ENCODE measurements at regions not wholly inside any gene's neighbourhood (a gene's known extent, or its start where the extent isn't known, plus 50 kb on each side); places are given as distances from the start of the nearest gene placed in this dataset.
"Not testable (repeated sequence)": the region's sequence is repeated elsewhere in the genome, so short reads cannot be mapped to it uniquely, and the experiment has no call there.

- no peak for DNase-seq (ENCODE audit: low spot score)
These were observed 90.7 kb downstream of the GPR88 start for GRCh38 chr1:100628631-100629081.

GRCh38 chr1:100629391-100629790 lies 90.2 kb upstream of the VCAM1 start:
- no peak for DNase-seq (ENCODE audit: low spot score)

GRCh38 chr1:100631015-100631551 lies 88.5 kb upstream of the VCAM1 start:
- no peak for DNase-seq (ENCODE audit: low spot score)

- no peak for DNase-seq (ENCODE audit: low spot score)
These were observed 76.7 kb upstream of the VCAM1 start for GRCh38 chr1:100642826-100643225.

DNA sequence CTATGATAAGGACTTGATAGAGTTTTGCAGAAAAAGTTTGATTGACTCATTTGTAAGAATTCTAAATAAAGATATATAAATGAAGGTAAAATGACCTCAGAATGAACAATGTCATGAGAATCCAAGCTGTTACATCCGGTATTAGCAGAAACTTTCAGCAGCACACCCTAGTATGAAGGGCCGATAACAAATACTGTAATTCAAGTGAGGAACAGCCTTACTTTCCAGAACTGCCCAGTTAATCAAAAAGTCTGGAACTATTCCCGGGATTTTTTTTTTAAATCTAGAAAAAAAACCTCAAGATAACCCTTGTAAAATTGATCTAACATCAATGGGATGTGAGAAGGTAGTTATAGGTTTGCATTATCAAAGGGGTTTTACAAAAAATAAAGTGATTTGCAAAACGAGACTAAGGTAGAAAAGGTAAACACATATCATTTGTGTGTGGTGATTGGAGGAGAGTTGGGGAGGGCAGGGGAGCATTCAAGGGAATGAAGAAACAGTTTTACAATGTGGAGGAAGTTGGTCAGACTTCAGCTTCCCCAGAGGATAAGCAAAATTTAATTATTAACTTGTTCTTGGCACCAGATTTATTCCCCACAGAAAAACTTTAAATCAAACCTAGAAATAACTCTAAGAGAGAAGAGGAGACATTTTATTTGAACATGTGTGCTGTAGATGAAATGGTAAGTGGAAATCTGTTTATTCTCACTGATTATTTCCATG lies 75.9 kb upstream of the VCAM1 start:
- DNase-seq (ENCODE audit: low spot score) = peak; percentile 29

DNA sequence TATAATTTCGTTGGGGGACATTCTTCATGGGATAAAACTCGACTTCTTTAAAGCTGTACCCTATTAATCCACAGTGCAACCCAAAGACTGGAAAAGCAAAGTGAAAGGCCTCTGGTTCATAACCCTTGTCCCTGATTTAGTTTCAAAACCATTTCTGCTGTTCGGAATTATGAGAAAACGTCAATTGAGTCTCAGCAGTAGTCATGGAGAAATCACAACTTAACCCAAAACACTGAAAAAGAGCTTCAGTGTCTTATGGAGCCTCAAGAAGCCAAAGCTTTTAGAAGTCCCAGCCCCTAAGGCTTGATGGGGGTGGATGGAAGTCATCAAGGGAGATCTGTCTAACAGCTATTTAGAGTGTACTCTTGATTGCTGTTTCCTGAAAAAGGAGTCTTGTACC lies 73.5 kb upstream of the VCAM1 start:
- no peak for DNase-seq (ENCODE audit: low spot score)

DNA sequence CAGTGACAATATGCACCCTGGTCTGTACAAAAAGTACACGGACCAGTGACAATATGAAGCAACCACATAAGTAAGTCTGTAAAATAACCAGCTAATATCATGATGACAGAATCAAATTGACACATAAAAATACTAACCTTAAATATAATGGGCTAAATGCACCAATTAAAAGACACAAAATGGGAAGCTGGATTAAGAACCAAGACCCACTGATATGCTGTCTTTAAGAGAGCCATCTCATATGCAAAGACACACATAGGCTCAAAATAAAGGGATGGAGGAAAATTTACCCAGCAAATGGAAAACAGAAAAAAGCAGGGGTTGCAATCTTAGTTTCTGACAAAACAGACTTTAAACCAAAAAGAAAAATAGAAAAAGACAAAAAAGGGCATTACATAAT lies 70.4 kb upstream of the VCAM1 start:
- no peak for DNase-seq (ENCODE audit: low spot score)

- no peak for DNase-seq (ENCODE audit: low spot score)
These were observed 61.4 kb upstream of the VCAM1 start for GRCh38 chr1:100657876-100658715.

DNA sequence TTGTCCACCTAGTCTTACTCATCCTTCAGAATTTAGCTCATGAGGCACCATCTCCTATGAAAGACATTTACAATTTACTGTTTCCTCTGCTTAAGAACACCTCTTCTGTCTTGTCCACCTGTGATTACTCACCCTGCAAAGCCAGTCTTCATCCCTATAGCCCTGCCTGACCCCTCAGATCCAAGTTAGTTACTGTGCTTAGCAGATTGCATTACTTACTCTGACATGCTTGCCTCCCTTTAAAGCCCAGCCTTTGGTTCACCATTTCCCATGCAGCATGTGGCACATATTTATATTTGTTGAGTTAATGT lies 60.9 kb upstream of the VCAM1 start:
- DNase-seq (ENCODE audit: low spot score) = no peak

DNA sequence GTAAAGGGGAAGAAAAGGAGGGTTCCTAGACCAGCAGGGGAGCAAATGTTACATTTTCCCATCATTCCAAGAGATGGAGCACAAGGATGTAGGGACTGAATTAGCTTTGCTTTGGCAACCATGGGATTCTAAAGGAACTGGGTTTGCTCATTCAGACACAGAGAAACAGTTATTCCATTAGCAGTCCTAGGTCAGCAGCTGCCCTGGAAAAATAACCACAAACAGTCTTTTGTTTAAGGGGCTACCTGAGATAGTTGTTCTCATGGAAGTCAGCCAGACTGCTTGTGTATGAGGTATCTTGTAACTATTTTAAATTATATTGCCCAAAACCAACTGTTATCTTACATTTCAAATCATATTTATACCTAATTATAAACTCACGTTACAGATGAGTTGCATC lies 58.4 kb upstream of the VCAM1 start:
- DNase-seq (ENCODE audit: low spot score) = no peak

DNA sequence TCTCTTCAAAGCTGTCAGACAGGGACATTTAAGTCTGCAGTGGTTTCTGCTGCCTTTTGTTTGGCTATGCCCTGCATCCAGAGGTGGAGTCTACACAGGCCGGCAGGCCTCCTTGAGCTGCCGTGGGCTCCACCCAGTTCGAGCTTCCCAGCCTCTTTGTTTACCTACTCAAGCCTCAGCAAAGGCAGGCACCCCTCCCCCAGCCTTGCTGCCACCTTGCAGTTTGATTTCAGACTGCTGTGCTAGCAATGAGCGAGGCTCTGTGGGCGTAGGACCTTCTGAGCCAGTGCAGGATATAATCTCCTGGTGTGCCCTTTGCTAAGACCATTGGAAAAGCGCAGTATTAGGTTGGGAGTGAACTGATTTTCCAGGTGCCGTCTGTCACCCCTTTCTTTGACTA lies 51.0 kb upstream of the VCAM1 start:
- DNase-seq (ENCODE audit: low spot score) = not testable (repeated sequence)
